ENCODE measurements at regions not wholly inside any gene's neighbourhood (a gene's known extent, or its start where the extent isn't known, plus 50 kb on each side); places are given as distances from the start of the nearest gene placed in this dataset.

- no peak overlapping the region for H3K27ac ChIP-seq
- in situ Hi-C loops (cut with MboI; ENCODE audit: low pct_ligation_motif_present in 1 of 4, low pct_unique_long_range_greater_than_20kb in 1 of 4, low sequenced_read_pairs in 3 of 4), result no loop called here
- no peak overlapping the region for H3K4me3 ChIP-seq
- no peaks in the 10 kb centered on the region for H3K36me3 ChIP-seq
- no peaks in the 10 kb centered on the region for H3K27me3 ChIP-seq
- WGBS, 2 donors (ENCODE audit: low coverage in 1 of 2), result 54 to 68% methylated on average over 6 to 16 of the region's 16 CpGs
- no peak for TF ChIP-seq CTCF (IDR thresholded peaks at IDR 0.05)
- no peak for TF ChIP-seq POLR2AphosphoS5 (IDR thresholded peaks at IDR 0.05)
- TF ChIP-seq POLR2A (IDR thresholded peaks at IDR 0.05), result no peak
- TF ChIP-seq EP300 (IDR thresholded peaks at IDR 0.05; ENCODE audit: low read depth), result no peak
- intact Hi-C loops (cut with DNase I; ENCODE audit: low total_unique reads), result no loop called here
- no peak for DNase-seq
- no peaks in the 10 kb centered on the region for H3K4me1 ChIP-seq
- no peaks in the 10 kb centered on the region for H3K9me3 ChIP-seq
Observed at GRCh38 chr5:66426259-66427138, 169.7 kb upstream of the MAST4 start.

GRCh38 chr5:66427139-66427442 is 169.1 kb upstream of the MAST4 start:
- DNase-seq, result no peak
- in situ Hi-C loops (cut with MboI; ENCODE audit: low pct_ligation_motif_present in 1 of 4, low pct_unique_long_range_greater_than_20kb in 1 of 4, low sequenced_read_pairs in 3 of 4), result no loop called here
- H3K9me3 ChIP-seq, result no peaks in the 10 kb centered on the region
- TF ChIP-seq CTCF (IDR thresholded peaks at IDR 0.05), result no peak
- TF ChIP-seq POLR2A (IDR thresholded peaks at IDR 0.05), result no peak
- TF ChIP-seq POLR2AphosphoS5 (IDR thresholded peaks at IDR 0.05), result no peak
- no peak for TF ChIP-seq EP300 (IDR thresholded peaks at IDR 0.05; ENCODE audit: low read depth)
- H3K36me3 ChIP-seq, result no peaks in the 10 kb centered on the region
- intact Hi-C loops (cut with DNase I; ENCODE audit: low total_unique reads), result no loop called here
- no peaks in the 10 kb centered on the region for H3K27me3 ChIP-seq
- H3K4me3 ChIP-seq, result no peak overlapping the region
- 73 to 78% methylated on average over 4 of the region's 4 CpGs for WGBS, 2 donors (ENCODE audit: low coverage in 1 of 2)
- H3K4me1 ChIP-seq, result no peaks in the 10 kb centered on the region
- no peak overlapping the region for H3K27ac ChIP-seq

GRCh38 chr5:66436721-66437120 is 159.5 kb upstream of the MAST4 start:
- Histone ChIP-seq H3K4me3 (no peak overlapping the region), H3K27me3 (no peaks in the 10 kb centered on the region), H3K36me3 (no peaks in the 10 kb centered on the region), H3K27ac (no peak overlapping the region), H3K9me3 (no peaks in the 10 kb centered on the region), H3K4me1 (no peaks in the 10 kb centered on the region)
- no peak for TF ChIP-seq POLR2AphosphoS5 (IDR thresholded peaks at IDR 0.05)
- no peak for TF ChIP-seq CTCF (IDR thresholded peaks at IDR 0.05)
- TF ChIP-seq EP300 (IDR thresholded peaks at IDR 0.05; ENCODE audit: low read depth), result no peak
- TF ChIP-seq POLR2A (IDR thresholded peaks at IDR 0.05), result no peak
- no peak for DNase-seq
- in situ Hi-C loops (cut with MboI; ENCODE audit: low pct_ligation_motif_present in 1 of 4, low pct_unique_long_range_greater_than_20kb in 1 of 4, low sequenced_read_pairs in 3 of 4), result no loop called here
- intact Hi-C loops (cut with DNase I; ENCODE audit: low total_unique reads), result no loop called here
- 80 to 82% methylated on average over 3 of the region's 3 CpGs for WGBS, 2 donors (ENCODE audit: low coverage in 1 of 2)

- Histone ChIP-seq H3K36me3 (no peaks in the 10 kb centered on the region), H3K4me3 (no peak overlapping the region), H3K9me3 (no peaks in the 10 kb centered on the region), H3K27ac (no peak overlapping the region), H3K27me3 (no peaks in the 10 kb centered on the region), H3K4me1 (no peaks in the 10 kb centered on the region)
- intact Hi-C loops (cut with DNase I; ENCODE audit: low total_unique reads), result no loop called here
- WGBS, 2 donors (ENCODE audit: low coverage in 1 of 2), result 75 to 86% methylated on average over 3 to 4 of the region's 4 CpGs
- no peak for DNase-seq
- TF ChIP-seq POLR2AphosphoS5 (IDR thresholded peaks at IDR 0.05), result no peak
- TF ChIP-seq CTCF (IDR thresholded peaks at IDR 0.05), result no peak
- TF ChIP-seq EP300 (IDR thresholded peaks at IDR 0.05; ENCODE audit: low read depth), result no peak
- no peak for TF ChIP-seq POLR2A (IDR thresholded peaks at IDR 0.05)
- in situ Hi-C loops (cut with MboI; ENCODE audit: low pct_ligation_motif_present in 1 of 4, low pct_unique_long_range_greater_than_20kb in 1 of 4, low sequenced_read_pairs in 3 of 4), result no loop called here
Observed at GRCh38 chr5:66438087-66438486, 158.1 kb upstream of the MAST4 start.
